ENCODE measurements at regions not wholly inside any gene's neighbourhood (a gene's known extent, or its start where the extent isn't known, plus 50 kb on each side); places are given as distances from the start of the nearest gene placed in this dataset.

- Mint-ChIP-seq H3K27ac (no peak overlapping the region), H3K36me3 (ENCODE audit: low read depth) (no peaks in the 10 kb centered on the region)
- intact Hi-C loops (cut with micrococcal nuclease), result no loop called here
Measured at GRCh38 chr16:49928176-49929041, 72.5 kb upstream of the ZNF423 start.

GRCh38 chr16:49929626-49930025, 73.7 kb upstream of the ZNF423 start:
- no peak for DNase-seq (ENCODE audit: low spot score)
- Mint-ChIP-seq H3K4me1 (ENCODE audit: low read depth) (no peaks in the 10 kb centered on the region), H3K4me3 (no peak overlapping the region), H3K9me3 (no peaks in the 10 kb centered on the region), H3K36me3 (ENCODE audit: low read depth) (no peaks in the 10 kb centered on the region), H3K27ac (no peak overlapping the region), H3K27me3 (ENCODE audit: insufficient read depth) (peaks cover 4% of the 10 kb centered on the region)
- intact Hi-C loops (cut with micrococcal nuclease), result no loop called here

More at GRCh38 chr16:49928176-49929041, 72.5 kb upstream of the ZNF423 start:
- Mint-ChIP-seq H3K4me3 (no peak overlapping the region), H3K9me3 (no peaks in the 10 kb centered on the region), H3K4me1 (ENCODE audit: low read depth) (no peaks in the 10 kb centered on the region), H3K27me3 (ENCODE audit: insufficient read depth) (peaks cover 6% of the 10 kb centered on the region)
- no peak for DNase-seq (ENCODE audit: low spot score)

- DNase-seq (ENCODE audit: low spot score), result no peak
- no peaks in the 10 kb centered on the region for H3K9me3 Mint-ChIP-seq
- no peak overlapping the region for H3K27ac Mint-ChIP-seq
- H3K4me1 Mint-ChIP-seq (ENCODE audit: low read depth), result no peaks in the 10 kb centered on the region
- H3K4me3 Mint-ChIP-seq, result no peak overlapping the region
- no peaks in the 10 kb centered on the region for H3K36me3 Mint-ChIP-seq (ENCODE audit: low read depth)
- intact Hi-C loops (cut with micrococcal nuclease), result no loop called here
- H3K27me3 Mint-ChIP-seq (ENCODE audit: insufficient read depth), result peaks cover 4% of the 10 kb centered on the region
Measured at GRCh38 chr16:49930841-49931240, 74.9 kb upstream of the ZNF423 start.

GRCh38 chr16:49931266-49931665, 75.4 kb upstream of the ZNF423 start:
- Mint-ChIP-seq H3K4me1 (ENCODE audit: low read depth) (no peaks in the 10 kb centered on the region), H3K27ac (no peak overlapping the region), H3K36me3 (ENCODE audit: low read depth) (no peaks in the 10 kb centered on the region), H3K4me3 (no peak overlapping the region), H3K9me3 (no peaks in the 10 kb centered on the region), H3K27me3 (ENCODE audit: insufficient read depth) (peaks cover 4% of the 10 kb centered on the region)
- intact Hi-C loops (cut with micrococcal nuclease), result no loop called here
- no peak for DNase-seq (ENCODE audit: low spot score)

GRCh38 chr16:49931916-49932315, 76.0 kb upstream of the ZNF423 start:
- Mint-ChIP-seq H3K4me1 (ENCODE audit: low read depth) (no peaks in the 10 kb centered on the region), H3K27me3 (ENCODE audit: insufficient read depth) (peaks cover 4% of the 10 kb centered on the region), H3K36me3 (ENCODE audit: low read depth) (no peaks in the 10 kb centered on the region), H3K27ac (no peak overlapping the region), H3K4me3 (no peak overlapping the region), H3K9me3 (no peaks in the 10 kb centered on the region)
- intact Hi-C loops (cut with micrococcal nuclease), result no loop called here
- no peak for DNase-seq (ENCODE audit: low spot score)

- Mint-ChIP-seq H3K36me3 (ENCODE audit: low read depth) (no peaks in the 10 kb centered on the region), H3K9me3 (no peaks in the 10 kb centered on the region), H3K27me3 (ENCODE audit: insufficient read depth) (peaks cover 4% of the 10 kb centered on the region), H3K27ac (no peak overlapping the region), H3K4me3 (no peak overlapping the region), H3K4me1 (ENCODE audit: low read depth) (no peaks in the 10 kb centered on the region)
- DNase-seq (ENCODE audit: low spot score), result no peak
- intact Hi-C loops (cut with micrococcal nuclease), result no loop called here
Measured at GRCh38 chr16:49932434-49932833, 76.5 kb upstream of the ZNF423 start.

- no peaks in the 10 kb centered on the region for H3K9me3 Mint-ChIP-seq
- H3K4me3 Mint-ChIP-seq, result no peak overlapping the region
- DNase-seq (ENCODE audit: low spot score), result no peak
- intact Hi-C loops (cut with micrococcal nuclease), result no loop called here
- H3K4me1 Mint-ChIP-seq (ENCODE audit: low read depth), result no peaks in the 10 kb centered on the region
- H3K27me3 Mint-ChIP-seq (ENCODE audit: insufficient read depth), result peaks cover 4% of the 10 kb centered on the region
- no peaks in the 10 kb centered on the region for H3K36me3 Mint-ChIP-seq (ENCODE audit: low read depth)
- H3K27ac Mint-ChIP-seq, result no peak overlapping the region
Measured at GRCh38 chr16:49932946-49933345, 77.0 kb upstream of the ZNF423 start.

GRCh38 chr16:49936791-49937190, 80.9 kb upstream of the ZNF423 start:
- intact Hi-C loops (cut with micrococcal nuclease), result no loop called here
- H3K4me1 Mint-ChIP-seq (ENCODE audit: low read depth), result no peaks in the 10 kb centered on the region
- no peaks in the 10 kb centered on the region for H3K27me3 Mint-ChIP-seq (ENCODE audit: insufficient read depth)
- DNase-seq (ENCODE audit: low spot score), result no peak
- H3K27ac Mint-ChIP-seq, result no peak overlapping the region
- H3K4me3 Mint-ChIP-seq, result no peak overlapping the region
- no peaks in the 10 kb centered on the region for H3K36me3 Mint-ChIP-seq (ENCODE audit: low read depth)
- H3K9me3 Mint-ChIP-seq, result no peaks in the 10 kb centered on the region

GRCh38 chr16:49937886-49938285, 82.0 kb upstream of the ZNF423 start:
- H3K27ac Mint-ChIP-seq, result no peak overlapping the region
- no peaks in the 10 kb centered on the region for H3K36me3 Mint-ChIP-seq (ENCODE audit: low read depth)
- H3K4me1 Mint-ChIP-seq (ENCODE audit: low read depth), result no peaks in the 10 kb centered on the region
- intact Hi-C loops (cut with micrococcal nuclease), result no loop called here
- DNase-seq (ENCODE audit: low spot score), result no peak
- peaks cover 2% of the 10 kb centered on the region for H3K27me3 Mint-ChIP-seq (ENCODE audit: insufficient read depth)
- no peak overlapping the region for H3K4me3 Mint-ChIP-seq
- H3K9me3 Mint-ChIP-seq, result no peaks in the 10 kb centered on the region

- H3K9me3 Mint-ChIP-seq, result no peaks in the 10 kb centered on the region
- no peak for DNase-seq (ENCODE audit: low spot score)
- H3K27ac Mint-ChIP-seq, result no peak overlapping the region
- intact Hi-C loops (cut with micrococcal nuclease), result no loop called here
- peaks cover 2% of the 10 kb centered on the region for H3K27me3 Mint-ChIP-seq (ENCODE audit: insufficient read depth)
- no peak overlapping the region for H3K4me3 Mint-ChIP-seq
- no peaks in the 10 kb centered on the region for H3K36me3 Mint-ChIP-seq (ENCODE audit: low read depth)
- no peaks in the 10 kb centered on the region for H3K4me1 Mint-ChIP-seq (ENCODE audit: low read depth)
Measured at GRCh38 chr16:49939495-49939894, 83.6 kb upstream of the ZNF423 start.

GRCh38 chr16:49940464-49941224, 84.4 kb upstream of the CNEP1R1 start:
- no peaks in the 10 kb centered on the region for H3K4me1 Mint-ChIP-seq (ENCODE audit: low read depth)
- intact Hi-C loops (cut with micrococcal nuclease), result no loop called here
- H3K9me3 Mint-ChIP-seq, result no peaks in the 10 kb centered on the region
- peaks cover 2% of the 10 kb centered on the region for H3K27me3 Mint-ChIP-seq (ENCODE audit: insufficient read depth)
- H3K36me3 Mint-ChIP-seq (ENCODE audit: low read depth), result no peaks in the 10 kb centered on the region
- H3K4me3 Mint-ChIP-seq, result no peak overlapping the region
- no peak for DNase-seq (ENCODE audit: low spot score)
- H3K27ac Mint-ChIP-seq, result no peak overlapping the region

GRCh38 chr16:49944221-49944620, 80.8 kb upstream of the CNEP1R1 start:
- no peaks in the 10 kb centered on the region for H3K4me1 Mint-ChIP-seq (ENCODE audit: low read depth)
- peaks cover 5% of the 10 kb centered on the region for H3K27me3 Mint-ChIP-seq (ENCODE audit: insufficient read depth)
- no peaks in the 10 kb centered on the region for H3K9me3 Mint-ChIP-seq
- no peak overlapping the region for H3K4me3 Mint-ChIP-seq
- intact Hi-C loops (cut with micrococcal nuclease), result no loop called here
- H3K27ac Mint-ChIP-seq, result no peak overlapping the region
- DNase-seq (ENCODE audit: low spot score), result no peak
- H3K36me3 Mint-ChIP-seq (ENCODE audit: low read depth), result no peaks in the 10 kb centered on the region

- Mint-ChIP-seq H3K4me1 (ENCODE audit: low read depth) (no peaks in the 10 kb centered on the region), H3K36me3 (ENCODE audit: low read depth) (no peaks in the 10 kb centered on the region), H3K4me3 (no peak overlapping the region), H3K9me3 (no peaks in the 10 kb centered on the region), H3K27ac (no peak overlapping the region), H3K27me3 (ENCODE audit: insufficient read depth) (peaks cover 3% of the 10 kb centered on the region)
- DNase-seq (ENCODE audit: low spot score), result no peak
- intact Hi-C loops (cut with micrococcal nuclease), result no loop called here
Measured at GRCh38 chr16:49947907-49948678, 76.9 kb upstream of the CNEP1R1 start.
